GM18511 (cell line): ENCODE measurements at regions not wholly inside any gene's neighbourhood (a gene's known extent, or its start where the extent isn't known, plus 50 kb on each side); places are given as distances from the start of the nearest gene placed in this dataset.

Experiments used
- ATAC-seq: cut with Tn5 transposase; IDR thresholded peaks from one replicate; pipeline ENCODE4 v1.9.1; 2021; ENCODE audit warnings: mild to moderate bottlenecking, moderate library complexity; ENCODE audit not compliant: unreplicated experiment

- ATAC-seq, result peak; percentile 70
Observed at GRCh38 chr2:211049321-211050018, 493.1 kb downstream of the CPS1 start.

GRCh38 chr2:211055438-211055837 is 499.0 kb downstream of the CPS1 start:
- ATAC-seq, result no peak

- ATAC-seq, result no peak
Observed at GRCh38 chr2:211061612-211062296, 505.4 kb downstream of the CPS1 start.

- no peak for ATAC-seq
Observed at GRCh38 chr2:211062297-211062612, 505.9 kb downstream of the CPS1 start.

GRCh38 chr2:211067029-211067428 is 510.6 kb downstream of the CPS1 start:
- ATAC-seq, result no peak

- ATAC-seq, result no peak
Observed at GRCh38 chr2:211068108-211068780, 511.8 kb downstream of the CPS1 start.

- ATAC-seq, result no peak
Observed at GRCh38 chr2:211070547-211070946, 514.1 kb downstream of the CPS1 start.

GRCh38 chr2:211077216-211077767 is 520.9 kb downstream of the CPS1 start:
- ATAC-seq, result no peak

GRCh38 chr2:211084352-211084751 is 528.0 kb downstream of the CPS1 start:
- no peak for ATAC-seq

- peak; percentile 65 for ATAC-seq
Observed at GRCh38 chr2:211085056-211085680, 528.8 kb downstream of the CPS1 start.

- ATAC-seq, result no peak
Observed at GRCh38 chr2:211086049-211086448, 529.6 kb downstream of the CPS1 start.

GRCh38 chr2:211089127-211089526 is 532.7 kb downstream of the CPS1 start:
- no peak for ATAC-seq

- ATAC-seq, result peak; percentile 69
Observed at GRCh38 chr2:211093743-211094303, 537.4 kb downstream of the CPS1 start.

GRCh38 chr2:211103989-211104388 is 547.6 kb downstream of the CPS1 start:
- no peak for ATAC-seq

- ATAC-seq, result no peak
Observed at GRCh38 chr2:211113334-211114175, 557.2 kb downstream of the CPS1 start.

- no peak for ATAC-seq
Observed at GRCh38 chr2:211114826-211115455, 558.5 kb downstream of the CPS1 start.

- ATAC-seq, result no peak
Observed at GRCh38 chr2:211117026-211117425, 560.6 kb downstream of the CPS1 start.

- ATAC-seq, result no peak
Observed at GRCh38 chr2:211126256-211126655, 569.9 kb downstream of the CPS1 start.

- no peak for ATAC-seq
Observed at GRCh38 chr2:211127501-211127900, 571.1 kb downstream of the CPS1 start.

- ATAC-seq, result no peak
Observed at GRCh38 chr2:211128287-211128686, 571.9 kb downstream of the CPS1 start.
